Thymus (tissue), 11 donors: ENCODE measurements at regions not wholly inside any gene's neighbourhood (a gene's known extent, or its start where the extent isn't known, plus 50 kb on each side); places are given as distances from the start of the nearest gene placed in this dataset.

ENCODE experiments used
- DNase-seq, 9 donors: peaks; one replicate each; pipeline ENCODE4 v3.0.0-alpha.2; 2013; ENCODE audit warnings: low spot score in 9 of 9, low read depth in 6 of 9, missing footprints in 1 of 9
- H3K27ac ChIP-seq, 2 donors: one replicate each; pipeline ENCODE4 v1.5.1; 2013; ENCODE audit warnings: control low read depth in 1 of 2, low read depth in 1 of 2, low read length in 1 of 2, mild to moderate bottlenecking in 1 of 2, moderate library complexity in 1 of 2
- H3K27me3 ChIP-seq, 2 donors: one replicate each; pipeline ENCODE4 v1.5.1; 2013; ENCODE audit warnings: low read length in 1 of 2; ENCODE audit not compliant: control insufficient read depth in 2 of 2, insufficient read depth in 1 of 2
- H3K36me3 ChIP-seq, 2 donors: one replicate each; pipeline ENCODE4 v1.5.1; 2013; ENCODE audit warnings: low read length in 1 of 2, mild to moderate bottlenecking in 1 of 2, moderate library complexity in 1 of 2; ENCODE audit not compliant: control insufficient read depth in 2 of 2, insufficient read depth in 2 of 2
- H3K4me1 ChIP-seq, 2 donors: one replicate each; pipeline ENCODE4 v1.5.1; 2013; ENCODE audit warnings: low read length in 2 of 2; ENCODE audit not compliant: control insufficient read depth in 2 of 2, insufficient read depth in 2 of 2
- H3K4me3 ChIP-seq, 2 donors: one replicate each; pipeline ENCODE4 v1.5.1; 2013; ENCODE audit warnings: low read length in 2 of 2, control low read depth in 1 of 2, mild to moderate bottlenecking in 1 of 2
- H3K9me3 ChIP-seq, 2 donors: one replicate each; pipeline ENCODE4 v1.5.1; 2013; ENCODE audit warnings: low read length in 1 of 2, mild to moderate bottlenecking in 1 of 2; ENCODE audit not compliant: control insufficient read depth in 2 of 2, insufficient read depth in 1 of 2
- WGBS: extraction: QIAGEN DNeasy Blood & Tissue Kit; methylation state at CpG from one replicate; pipeline ENCODE4 v1.1.7; 2013; 5-methylcytosine and 5-hydroxymethylcytosine counted together
- donor health status: healthy.

DNA sequence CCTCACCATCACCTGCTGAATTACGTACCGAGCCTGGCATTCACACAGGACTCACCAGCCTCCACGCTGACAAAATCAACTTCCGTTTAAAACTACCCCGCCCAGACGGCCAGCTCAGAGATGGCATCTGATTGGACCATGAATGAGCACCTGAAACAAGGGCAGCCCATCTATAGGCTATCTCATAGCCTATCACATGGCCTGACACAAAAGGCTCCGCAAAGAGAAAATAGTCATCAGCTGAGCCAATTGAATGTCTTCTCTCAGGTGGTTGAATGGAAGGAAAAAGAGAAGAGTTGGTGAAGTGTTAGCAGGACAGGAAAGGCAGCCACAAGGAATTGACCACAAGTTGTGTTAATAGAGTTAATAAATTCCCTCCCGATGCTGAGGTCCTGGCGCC is 50.6 kb upstream of the ZC3H12A start:
- 95% methylated on average over 9 of the region's 9 CpGs for WGBS
- Histone ChIP-seq H3K27me3 (no peaks in the 10 kb centered on the region), H3K27ac (no peak overlapping the region), H3K4me3 (no peak overlapping the region), H3K4me1 (no peaks in the 10 kb centered on the region), H3K9me3 (no peaks in the 10 kb centered on the region), H3K36me3 (no peaks in the 10 kb centered on the region)
- no peak for DNase-seq

DNA sequence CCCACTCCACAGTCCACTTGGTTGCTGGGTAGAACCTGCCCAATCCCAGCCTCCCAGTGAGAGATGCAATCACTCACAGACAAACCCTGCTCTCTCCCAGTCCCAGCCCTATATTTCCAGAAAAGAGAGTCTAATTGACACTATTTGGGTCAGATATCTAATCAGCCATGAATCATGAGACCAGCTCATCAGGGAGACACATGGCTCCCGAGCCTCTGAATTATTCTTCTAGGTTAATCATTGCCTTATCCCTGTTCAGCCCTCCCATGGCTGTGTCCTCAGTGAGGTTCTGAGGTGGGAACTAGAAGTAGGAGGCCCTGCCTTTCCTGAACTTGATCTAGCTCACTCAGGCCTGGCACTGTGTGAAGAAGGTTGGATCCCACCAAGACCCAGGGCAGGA is 49.9 kb upstream of the ZC3H12A start:
- H3K27me3 ChIP-seq = no peaks in the 10 kb centered on the region
- H3K4me1 ChIP-seq = no peaks in the 10 kb centered on the region
- WGBS = 81% methylated on average over 1 of the region's 1 CpG
- H3K9me3 ChIP-seq = no peaks in the 10 kb centered on the region
- H3K27ac ChIP-seq = no peak overlapping the region
- no peak for DNase-seq
- no peaks in the 10 kb centered on the region for H3K36me3 ChIP-seq
- H3K4me3 ChIP-seq = no peak overlapping the region
